Astrocyte of the cerebellum (primary cell): ENCODE measurements at regions not wholly inside any gene's neighbourhood (a gene's known extent, or its start where the extent isn't known, plus 50 kb on each side); places are given as distances from the start of the nearest gene placed in this dataset.
"Not testable (repeated sequence)": the region's sequence is repeated elsewhere in the genome, so short reads cannot be mapped to it uniquely, and the experiment has no call there.

ENCODE experiments used
- DNase-seq: peaks from one replicate; pipeline ENCODE4 v3.0.0-alpha.2; 2011; ENCODE audit warnings: low read depth
- H3K4me3 ChIP-seq: 2 replicates; pipeline ENCODE4 v1.5.1; 2011; ENCODE audit warnings: mild to moderate bottlenecking, low read depth, low read length, moderate library complexity
- CTCF ChIP-seq: IDR thresholded peaks from 2 replicates; pipeline ENCODE4 v1.5.1; 2012; ENCODE audit warnings: low read length, low read depth, moderate library complexity, mild to moderate bottlenecking; ENCODE audit errors: missing control alignments
- in situ Hi-C: cut with HindIII; loops from 2 replicates; pipeline ENCODE4 v1.10.0; 2017; ENCODE audit warnings: low sequenced_read_pairs

- TF ChIP-seq CTCF: no peak
- no peak for DNase-seq
- in situ Hi-C loops: no loop called here
- no peak overlapping the region for H3K4me3 ChIP-seq
Observed at GRCh38 chr4:134126000-134126560, 75.5 kb downstream of the PABPC4L start.

DNA sequence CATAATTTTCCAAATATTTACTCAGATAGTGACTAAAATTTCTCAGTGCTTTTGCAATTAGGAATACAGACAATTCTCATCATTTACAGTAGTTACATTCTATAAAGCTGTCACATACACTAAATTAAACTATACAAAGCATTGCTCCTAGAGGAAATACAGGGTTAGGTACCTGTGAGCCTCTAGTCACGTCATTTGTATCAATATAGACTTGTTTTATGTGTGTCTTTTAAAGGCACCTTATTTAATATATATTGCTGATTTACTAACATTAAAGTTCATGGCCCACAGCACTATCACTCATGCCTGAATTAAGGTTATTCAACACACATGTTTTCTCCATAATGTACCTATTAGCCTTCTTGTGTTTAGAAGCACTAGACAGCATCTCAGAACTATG, 78.7 kb downstream of the PABPC4L start:
- no peak overlapping the region for H3K4me3 ChIP-seq
- DNase-seq: no peak
- no peak for TF ChIP-seq CTCF
- in situ Hi-C loops: no loop called here

DNA sequence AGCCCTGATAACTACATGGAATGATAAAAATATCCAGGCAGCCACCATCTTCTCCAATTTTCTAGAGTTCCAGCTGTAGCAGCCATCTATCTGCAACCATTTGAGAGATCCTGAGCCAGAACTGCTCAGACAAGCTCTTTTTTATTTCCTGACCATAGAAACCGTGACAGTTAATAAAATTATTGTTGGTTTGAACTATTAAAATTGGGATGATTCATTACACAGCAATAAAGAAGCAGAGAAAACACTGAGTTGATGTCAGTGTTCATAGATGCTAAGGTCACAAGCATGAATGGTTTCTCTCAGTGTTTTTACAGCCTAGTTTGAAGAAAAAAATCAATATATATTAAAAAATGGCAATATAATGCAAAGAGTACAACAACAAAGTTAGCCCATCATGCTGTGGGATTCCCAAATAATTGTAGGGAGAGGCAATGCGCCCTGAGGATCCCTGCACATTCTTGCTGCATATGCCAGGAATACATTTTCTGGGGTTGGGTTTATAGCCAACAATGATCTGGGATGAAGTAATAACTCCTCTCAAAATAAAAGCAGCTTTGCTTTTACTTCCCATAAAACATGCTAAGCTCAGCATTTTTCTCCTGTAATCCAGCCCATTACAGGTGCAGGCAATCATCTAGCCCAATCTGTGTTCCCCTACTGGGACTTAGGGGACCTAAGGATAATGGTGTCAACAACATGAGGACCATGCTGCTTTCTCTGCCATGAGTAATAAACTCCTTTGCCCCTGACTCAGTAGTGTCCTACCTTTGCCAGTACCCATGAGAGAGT, 84.0 kb downstream of the PABPC4L start:
- DNase-seq: no peak
- TF ChIP-seq CTCF: no peak
- no peak overlapping the region for H3K4me3 ChIP-seq
- in situ Hi-C loops: no loop called here

DNA sequence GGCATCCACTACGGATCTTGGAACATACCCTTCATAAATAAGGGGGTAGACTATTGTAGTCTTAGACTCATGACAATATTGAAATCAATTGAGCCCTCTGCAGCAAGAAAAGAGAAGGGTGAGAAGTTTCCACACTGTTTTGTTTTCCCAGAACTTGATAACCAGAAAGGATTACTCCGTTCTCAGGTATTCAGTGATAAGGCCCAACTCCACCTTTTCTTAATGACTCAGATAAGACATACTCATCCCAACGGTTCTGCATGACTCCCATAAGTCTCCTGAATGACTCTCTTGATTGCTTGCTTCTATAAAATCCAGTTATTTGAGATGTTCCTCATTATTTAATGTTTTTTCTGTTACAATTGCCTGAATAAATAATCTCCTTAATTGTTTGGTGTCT, 111.7 kb downstream of the PABPC4L start:
- no peak for TF ChIP-seq CTCF
- H3K4me3 ChIP-seq: no peak overlapping the region
- in situ Hi-C loops: no loop called here
- DNase-seq: no peak

DNA sequence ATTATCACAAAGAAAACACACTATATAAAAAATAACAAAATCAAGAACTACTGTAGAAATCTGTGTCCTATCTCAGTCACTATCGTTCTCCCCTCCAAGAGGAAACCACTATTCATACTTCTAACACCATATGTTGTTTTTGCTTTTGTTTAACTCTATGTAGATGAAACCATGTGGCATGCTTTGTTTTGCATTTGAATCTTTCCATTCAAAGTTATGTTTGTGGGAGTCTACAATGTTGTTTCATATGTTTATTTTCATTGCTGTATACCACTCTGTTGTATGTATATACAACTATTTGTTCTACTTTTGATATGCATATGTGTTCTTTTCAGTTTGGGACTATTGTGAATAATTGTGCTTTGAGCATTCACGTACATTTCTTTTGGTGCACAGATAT, 116.1 kb downstream of the PABPC4L start:
- in situ Hi-C loops: no loop called here
- TF ChIP-seq CTCF: no peak
- DNase-seq: no peak
- no peak overlapping the region for H3K4me3 ChIP-seq

GRCh38 chr4:134079085-134079484, 122.5 kb downstream of the PABPC4L start:
- in situ Hi-C loops, DNase-seq, H3K4me3 ChIP-seq: not testable (repeated sequence)

DNA sequence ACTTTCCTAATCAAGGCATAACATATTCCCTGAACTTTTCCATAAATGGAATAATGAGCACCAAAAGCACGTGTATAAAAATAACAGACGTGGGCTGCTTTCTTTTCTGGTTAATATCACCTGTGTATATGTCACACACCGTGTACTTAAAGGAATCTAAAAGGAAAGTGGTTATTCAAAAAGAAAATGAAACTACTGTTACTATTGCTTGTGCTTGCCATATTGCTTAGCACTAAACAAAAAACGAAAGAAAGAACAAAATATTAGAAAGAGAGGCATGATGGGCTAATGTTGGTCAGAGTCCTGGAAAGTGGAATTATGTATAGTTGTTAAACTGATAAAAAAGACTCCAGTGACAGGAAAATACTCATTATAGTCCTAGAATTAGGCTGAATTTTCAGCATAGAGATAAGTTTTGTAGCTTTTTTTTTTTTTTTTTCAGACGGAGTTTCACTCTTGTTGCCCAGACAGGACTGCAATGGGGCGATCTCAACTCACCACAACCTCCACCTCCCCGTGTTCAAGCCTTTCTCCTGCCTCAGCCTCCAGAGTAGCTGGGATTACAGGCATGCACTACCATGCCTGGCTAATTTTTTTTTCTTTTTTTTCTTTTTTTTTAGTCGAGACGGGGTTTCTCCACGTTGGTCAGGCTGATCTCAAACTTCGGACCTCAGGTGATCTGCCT, 123.2 kb downstream of the PABPC4L start:
- in situ Hi-C loops: no loop called here
- no peak for TF ChIP-seq CTCF
- no peak for DNase-seq
- H3K4me3 ChIP-seq: no peak overlapping the region
